Neural cell (in vitro differentiated cells): ENCODE measurements at regions not wholly inside any gene's neighbourhood (a gene's known extent, or its start where the extent isn't known, plus 50 kb on each side); places are given as distances from the start of the nearest gene placed in this dataset.

ENCODE experiments used
- H2AFZ ChIP-seq: fragments of 200-600, 300-800 bp; sonication (generic), shearing (Covaris generic); 2 replicates; pipeline ENCODE4 v1.6.0; 2014; ENCODE audit warnings: low read depth, mild to moderate bottlenecking, antibody characterized with exemption, low read length, moderate library complexity
- H3F3A ChIP-seq: fragments of 200-600 bp; shearing (Covaris generic); 2 replicates; pipeline ENCODE4 v1.6.1; 2016; ENCODE audit warnings: mild to moderate bottlenecking, moderate library complexity, mixed read lengths, antibody characterized with exemption, low read length; ENCODE audit not compliant: insufficient read depth, poor library complexity, severe bottlenecking
- H3K27ac ChIP-seq: fragments of 200-600, 300-800 bp; sonication (generic), shearing (Covaris generic); 2 replicates; pipeline ENCODE4 v1.5.1; 2014; ENCODE audit warnings: mild to moderate bottlenecking, low read length, moderate library complexity
- H3K27me3 ChIP-seq: fragments of 300-800, 200-600 bp; sonication (generic), shearing (Covaris generic); 2 replicates; pipeline ENCODE4 v1.6.0; 2014; ENCODE audit warnings: mild to moderate bottlenecking, low read depth, low read length, moderate library complexity; ENCODE audit not compliant: insufficient read depth
- H3K36me3 ChIP-seq: fragments of 300-800, 200-600 bp; sonication (generic), shearing (Covaris generic); 2 replicates; pipeline ENCODE4 v1.5.1; 2014; ENCODE audit warnings: mild to moderate bottlenecking, antibody characterized with exemption, low read length, moderate library complexity; ENCODE audit not compliant: insufficient read depth
- H3K4me2 ChIP-seq: fragments of 300-800, 200-600 bp; sonication (generic), shearing (Covaris generic); 2 replicates; pipeline ENCODE4 v1.6.0; 2014; ENCODE audit warnings: mild to moderate bottlenecking, low read length
- H3K4me3 ChIP-seq: fragments of 300-800, 200-600 bp; sonication (generic), shearing (Covaris generic); 2 replicates; pipeline ENCODE4 v1.5.1; 2014; ENCODE audit warnings: mild to moderate bottlenecking, low read length, moderate library complexity
- H3K79me2 ChIP-seq: fragments of 200-600 bp; shearing (Covaris generic); replicated peaks from 2 replicates; pipeline ENCODE4 v1.6.0; 2014; ENCODE audit warnings: mild to moderate bottlenecking, low read length, moderate library complexity; ENCODE audit not compliant: insufficient read depth
- H3K9ac ChIP-seq: fragments of 300-800, 200-600 bp; sonication (generic), shearing (Covaris generic); 2 replicates; pipeline ENCODE4 v1.6.1; 2016; ENCODE audit warnings: mild to moderate bottlenecking, low read length, mixed read lengths
- H3K9me2 ChIP-seq: fragments of 200-600 bp; shearing (Covaris generic); 2 replicates; pipeline ENCODE4 v1.6.1; 2016; ENCODE audit warnings: mild to moderate bottlenecking, low read length, mixed read lengths; ENCODE audit not compliant: insufficient read depth
- H3K9me3 ChIP-seq: fragments of 200-600, 300-800 bp; sonication (generic), shearing (Covaris generic); 2 replicates; pipeline ENCODE4 v1.6.1; 2016; ENCODE audit warnings: mild to moderate bottlenecking, mixed run types, low read length, moderate library complexity, mixed read lengths
- H4K20me1 ChIP-seq: fragments of 200-600 bp; shearing (Covaris generic); 2 replicates; pipeline ENCODE4 v1.6.1; 2016; ENCODE audit warnings: mild to moderate bottlenecking, mixed run types; ENCODE audit not compliant: insufficient read depth
- EP300 ChIP-seq: fragments of 450-650 bp; conservative IDR thresholded peaks from 2 replicates; pipeline ENCODE4 v1.6.1; 2014; ENCODE audit warnings: antibody characterized with exemption, mild to moderate bottlenecking, moderate library complexity; ENCODE audit not compliant: poor library complexity, severe bottlenecking
- EZH2 ChIP-seq: fragments of 200-600, 300-800 bp; shearing (Covaris generic), sonication (generic); IDR thresholded peaks from 2 replicates; pipeline ENCODE4 v1.6.1; 2014; ENCODE audit warnings: antibody characterized with exemption, low read length, borderline replicate concordance, mild to moderate bottlenecking; ENCODE audit not compliant: insufficient read depth, poor library complexity, severe bottlenecking
- MXI1 ChIP-seq: fragments of 450-650 bp; conservative IDR thresholded peaks from 2 replicates; pipeline ENCODE4 v1.6.1; 2014; ENCODE audit warnings: antibody characterized with exemption, mild to moderate bottlenecking; ENCODE audit not compliant: poor library complexity, severe bottlenecking
- POLR2AphosphoS5 ChIP-seq: IDR thresholded peaks from 2 replicates; pipeline ENCODE4 v1.6.1; 2012
- RAD21 ChIP-seq: fragments of 450-650 bp; conservative IDR thresholded peaks from 2 replicates; pipeline ENCODE4 v1.6.1; 2014; ENCODE audit warnings: antibody characterized with exemption, mild to moderate bottlenecking, moderate library complexity
- SMC3 ChIP-seq: fragments of 450-650 bp; conservative IDR thresholded peaks from 2 replicates; pipeline ENCODE4 v1.6.1; 2014; ENCODE audit warnings: antibody characterized with exemption, mild to moderate bottlenecking, moderate library complexity; ENCODE audit not compliant: poor library complexity
- TAF1 ChIP-seq: IDR thresholded peaks from 2 replicates; pipeline ENCODE4 v1.6.1; 2012; ENCODE audit warnings: low read depth
- TF ChIP-seq, protein P1 (sequence below): fragments of 450-650 bp; IDR thresholded peaks from 2 replicates; pipeline ENCODE4 v1.5.1; 2014; ENCODE audit warnings: antibody characterized with exemption, mild to moderate bottlenecking, moderate library complexity; ENCODE audit not compliant: poor library complexity, severe bottlenecking
- TF ChIP-seq, protein P2 (sequence below): IDR thresholded peaks from 2 replicates; pipeline ENCODE4 v1.6.1; 2012; ENCODE audit warnings: borderline replicate concordance

DNA sequence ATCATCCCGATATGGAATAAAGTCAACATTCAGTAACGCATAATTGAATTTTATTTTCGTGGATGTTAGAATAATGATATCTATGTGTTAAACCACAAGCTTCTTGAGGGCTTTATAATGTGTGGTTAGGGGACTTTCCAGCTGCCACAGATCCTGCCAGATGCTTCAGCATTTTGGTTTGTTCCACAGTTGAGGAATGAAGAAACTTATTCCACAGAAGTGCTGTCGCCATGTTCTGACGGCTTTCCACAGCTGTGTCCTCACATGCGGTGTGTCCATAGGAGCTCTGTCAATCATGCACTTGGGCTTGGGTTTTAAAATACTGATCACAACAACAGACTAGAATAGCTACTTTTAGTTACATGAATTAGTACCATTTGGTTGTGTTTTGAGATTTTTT is 411.9 kb downstream of the TRIML1 start:
- no peak for TF ChIP-seq RAD21
- no peak for TF ChIP-seq EZH2
- TF ChIP-seq POLR2AphosphoS5: no peak
- no peak for TF ChIP-seq MXI1
- TF ChIP-seq, protein P1, sequence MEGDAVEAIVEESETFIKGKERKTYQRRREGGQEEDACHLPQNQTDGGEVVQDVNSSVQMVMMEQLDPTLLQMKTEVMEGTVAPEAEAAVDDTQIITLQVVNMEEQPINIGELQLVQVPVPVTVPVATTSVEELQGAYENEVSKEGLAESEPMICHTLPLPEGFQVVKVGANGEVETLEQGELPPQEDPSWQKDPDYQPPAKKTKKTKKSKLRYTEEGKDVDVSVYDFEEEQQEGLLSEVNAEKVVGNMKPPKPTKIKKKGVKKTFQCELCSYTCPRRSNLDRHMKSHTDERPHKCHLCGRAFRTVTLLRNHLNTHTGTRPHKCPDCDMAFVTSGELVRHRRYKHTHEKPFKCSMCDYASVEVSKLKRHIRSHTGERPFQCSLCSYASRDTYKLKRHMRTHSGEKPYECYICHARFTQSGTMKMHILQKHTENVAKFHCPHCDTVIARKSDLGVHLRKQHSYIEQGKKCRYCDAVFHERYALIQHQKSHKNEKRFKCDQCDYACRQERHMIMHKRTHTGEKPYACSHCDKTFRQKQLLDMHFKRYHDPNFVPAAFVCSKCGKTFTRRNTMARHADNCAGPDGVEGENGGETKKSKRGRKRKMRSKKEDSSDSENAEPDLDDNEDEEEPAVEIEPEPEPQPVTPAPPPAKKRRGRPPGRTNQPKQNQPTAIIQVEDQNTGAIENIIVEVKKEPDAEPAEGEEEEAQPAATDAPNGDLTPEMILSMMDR: no peak
- TF ChIP-seq, protein P2, sequence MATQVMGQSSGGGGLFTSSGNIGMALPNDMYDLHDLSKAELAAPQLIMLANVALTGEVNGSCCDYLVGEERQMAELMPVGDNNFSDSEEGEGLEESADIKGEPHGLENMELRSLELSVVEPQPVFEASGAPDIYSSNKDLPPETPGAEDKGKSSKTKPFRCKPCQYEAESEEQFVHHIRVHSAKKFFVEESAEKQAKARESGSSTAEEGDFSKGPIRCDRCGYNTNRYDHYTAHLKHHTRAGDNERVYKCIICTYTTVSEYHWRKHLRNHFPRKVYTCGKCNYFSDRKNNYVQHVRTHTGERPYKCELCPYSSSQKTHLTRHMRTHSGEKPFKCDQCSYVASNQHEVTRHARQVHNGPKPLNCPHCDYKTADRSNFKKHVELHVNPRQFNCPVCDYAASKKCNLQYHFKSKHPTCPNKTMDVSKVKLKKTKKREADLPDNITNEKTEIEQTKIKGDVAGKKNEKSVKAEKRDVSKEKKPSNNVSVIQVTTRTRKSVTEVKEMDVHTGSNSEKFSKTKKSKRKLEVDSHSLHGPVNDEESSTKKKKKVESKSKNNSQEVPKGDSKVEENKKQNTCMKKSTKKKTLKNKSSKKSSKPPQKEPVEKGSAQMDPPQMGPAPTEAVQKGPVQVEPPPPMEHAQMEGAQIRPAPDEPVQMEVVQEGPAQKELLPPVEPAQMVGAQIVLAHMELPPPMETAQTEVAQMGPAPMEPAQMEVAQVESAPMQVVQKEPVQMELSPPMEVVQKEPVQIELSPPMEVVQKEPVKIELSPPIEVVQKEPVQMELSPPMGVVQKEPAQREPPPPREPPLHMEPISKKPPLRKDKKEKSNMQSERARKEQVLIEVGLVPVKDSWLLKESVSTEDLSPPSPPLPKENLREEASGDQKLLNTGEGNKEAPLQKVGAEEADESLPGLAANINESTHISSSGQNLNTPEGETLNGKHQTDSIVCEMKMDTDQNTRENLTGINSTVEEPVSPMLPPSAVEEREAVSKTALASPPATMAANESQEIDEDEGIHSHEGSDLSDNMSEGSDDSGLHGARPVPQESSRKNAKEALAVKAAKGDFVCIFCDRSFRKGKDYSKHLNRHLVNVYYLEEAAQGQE: no peak
- TF ChIP-seq EP300: no peak
- TF ChIP-seq TAF1: no peak
- TF ChIP-seq SMC3: no peak
- no peaks in the 10 kb centered on the region for H3K36me3 ChIP-seq
- no peaks in the 10 kb centered on the region for H3K27me3 ChIP-seq
- H3K4me2 ChIP-seq: no peak overlapping the region
- no peak overlapping the region for H3K4me3 ChIP-seq
- H3K27ac ChIP-seq: no peak overlapping the region
- no peaks in the 10 kb centered on the region for H4K20me1 ChIP-seq
- H2AFZ ChIP-seq: no peak overlapping the region
- H3K79me2 ChIP-seq: no peaks in the 10 kb centered on the region
- no peaks in the 10 kb centered on the region for H3K9me3 ChIP-seq
- H3F3A ChIP-seq: no peaks in the 10 kb centered on the region
- H3K9ac ChIP-seq: no peak overlapping the region
- H3K9me2 ChIP-seq: no peaks in the 10 kb centered on the region

DNA sequence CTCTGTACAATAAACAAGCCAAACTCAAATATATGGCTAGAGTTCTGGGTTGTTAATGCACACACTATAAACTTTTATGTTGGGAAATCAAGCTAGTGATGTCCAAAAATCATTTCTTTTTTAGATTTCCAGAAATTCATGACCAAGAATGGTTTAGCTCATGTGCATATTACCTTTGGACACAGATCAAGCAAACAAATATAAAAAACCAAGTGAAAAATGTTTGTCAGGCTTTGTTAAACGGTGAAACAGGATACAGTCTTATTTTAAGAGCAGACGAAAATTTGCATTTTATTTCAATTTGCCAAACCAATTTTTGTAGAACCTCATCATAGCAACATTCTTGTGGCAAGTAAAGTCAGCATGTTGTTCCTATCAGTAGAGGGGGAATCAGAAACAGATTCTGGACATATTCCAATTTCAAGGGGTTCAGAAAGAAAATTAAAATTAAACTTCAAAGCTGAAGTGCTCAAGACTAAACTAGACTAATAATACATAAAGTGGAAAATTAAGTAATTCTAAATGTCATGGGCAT is 413.6 kb downstream of the TRIML1 start:
- H3F3A ChIP-seq: no peaks in the 10 kb centered on the region
- no peak overlapping the region for H3K9ac ChIP-seq
- no peak overlapping the region for H3K4me3 ChIP-seq
- H3K4me2 ChIP-seq: no peak overlapping the region
- no peak for TF ChIP-seq EZH2
- TF ChIP-seq EP300: no peak
- TF ChIP-seq, protein P1: no peak
- no peak for TF ChIP-seq RAD21
- H2AFZ ChIP-seq: no peak overlapping the region
- no peaks in the 10 kb centered on the region for H3K9me2 ChIP-seq
- H4K20me1 ChIP-seq: no peaks in the 10 kb centered on the region
- no peaks in the 10 kb centered on the region for H3K9me3 ChIP-seq
- no peaks in the 10 kb centered on the region for H3K79me2 ChIP-seq
- H3K27ac ChIP-seq: no peak overlapping the region
- no peaks in the 10 kb centered on the region for H3K27me3 ChIP-seq
- no peaks in the 10 kb centered on the region for H3K36me3 ChIP-seq
